22Rv1 (cell line): ENCODE measurements at regions not wholly inside any gene's neighbourhood (a gene's known extent, or its start where the extent isn't known, plus 50 kb on each side); places are given as distances from the start of the nearest gene placed in this dataset.

Source experiments
- ZFX ChIP-seq: fragments of 450-650 bp; IDR thresholded peaks from 2 replicates; pipeline ENCODE4 v1.6.1; 2017; ENCODE audit warnings: antibody characterized with exemption, borderline replicate concordance
- TF ChIP-seq, protein P1 (sequence below): fragments of 450-650 bp; IDR thresholded peaks from 2 replicates; pipeline ENCODE4 v1.5.1; 2017; ENCODE audit warnings: mild to moderate bottlenecking

DNA sequence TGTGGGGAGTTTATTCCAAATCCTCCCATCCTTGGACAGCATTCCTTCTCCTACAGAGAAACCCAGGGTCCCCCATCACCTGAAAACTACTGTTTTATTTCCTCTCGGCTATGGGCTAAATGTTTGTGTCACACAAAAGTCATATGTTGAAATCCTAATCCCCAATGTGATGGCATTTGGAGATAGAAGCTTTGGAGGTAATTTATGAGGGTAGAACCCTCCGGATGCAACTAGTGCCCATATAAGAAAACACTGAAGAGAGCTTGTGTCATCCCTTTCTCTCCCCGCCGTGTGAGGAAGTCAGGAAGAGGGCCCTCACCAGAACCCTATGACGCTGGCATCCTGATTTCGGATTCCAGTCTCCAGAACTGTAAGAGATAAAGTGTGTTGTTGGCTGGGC is 127.8 kb upstream of the NOCT start:
- TF ChIP-seq, protein P1, sequence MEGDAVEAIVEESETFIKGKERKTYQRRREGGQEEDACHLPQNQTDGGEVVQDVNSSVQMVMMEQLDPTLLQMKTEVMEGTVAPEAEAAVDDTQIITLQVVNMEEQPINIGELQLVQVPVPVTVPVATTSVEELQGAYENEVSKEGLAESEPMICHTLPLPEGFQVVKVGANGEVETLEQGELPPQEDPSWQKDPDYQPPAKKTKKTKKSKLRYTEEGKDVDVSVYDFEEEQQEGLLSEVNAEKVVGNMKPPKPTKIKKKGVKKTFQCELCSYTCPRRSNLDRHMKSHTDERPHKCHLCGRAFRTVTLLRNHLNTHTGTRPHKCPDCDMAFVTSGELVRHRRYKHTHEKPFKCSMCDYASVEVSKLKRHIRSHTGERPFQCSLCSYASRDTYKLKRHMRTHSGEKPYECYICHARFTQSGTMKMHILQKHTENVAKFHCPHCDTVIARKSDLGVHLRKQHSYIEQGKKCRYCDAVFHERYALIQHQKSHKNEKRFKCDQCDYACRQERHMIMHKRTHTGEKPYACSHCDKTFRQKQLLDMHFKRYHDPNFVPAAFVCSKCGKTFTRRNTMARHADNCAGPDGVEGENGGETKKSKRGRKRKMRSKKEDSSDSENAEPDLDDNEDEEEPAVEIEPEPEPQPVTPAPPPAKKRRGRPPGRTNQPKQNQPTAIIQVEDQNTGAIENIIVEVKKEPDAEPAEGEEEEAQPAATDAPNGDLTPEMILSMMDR: no peak
- TF ChIP-seq ZFX: no peak
